Uterus (tissue), 3 donors: ENCODE measurements at regions not wholly inside any gene's neighbourhood (a gene's known extent, or its start where the extent isn't known, plus 50 kb on each side); places are given as distances from the start of the nearest gene placed in this dataset.

Experiments used
- DNase-seq, 2 donors: peaks; one replicate each; pipeline ENCODE4 v3.0.0-alpha.2; 2019 to 2020
- H3K27ac ChIP-seq, 2 donors: fragments of 200-600 bp; sonication (generic); 1 replicate in 1 of 2; 2 replicates in 1 of 2; pipeline ENCODE4 v1.5.1; 2016 to 2018
- H3K27me3 ChIP-seq, 2 donors: fragments of 200-600 bp; sonication (generic); one replicate each; pipeline ENCODE4 v1.5.1; 2018 to 2019; ENCODE audit warnings: control low read depth in 1 of 2
- H3K36me3 ChIP-seq, 2 donors: fragments of 200-600 bp; sonication (generic); one replicate each; pipeline ENCODE4 v1.5.1; 2019; ENCODE audit warnings: control low read depth in 1 of 2
- H3K4me1 ChIP-seq, 2 donors: fragments of 200-600 bp; sonication (generic); one replicate each; pipeline ENCODE4 v1.5.1; 2018 to 2019; ENCODE audit warnings: control low read depth in 1 of 2
- H3K4me3 ChIP-seq, 2 donors: fragments of 200-600 bp; sonication (generic); 1 replicate in 1 of 2; 2 replicates in 1 of 2; pipeline ENCODE4 v1.5.1; 2018 to 2019; ENCODE audit warnings: mild to moderate bottlenecking in 1 of 2
- H3K9me3 ChIP-seq, 2 donors: fragments of 200-600 bp; sonication (generic); one replicate each; pipeline ENCODE4 v1.5.1; 2019; ENCODE audit warnings: control low read depth in 1 of 2
- POLR2A ChIP-seq, 2 donors: fragments of 450-650 bp; IDR thresholded peaks; one replicate each; pipeline ENCODE4 v1.6.1; 2016; ENCODE audit warnings: antibody characterized with exemption in 2 of 2, mild to moderate bottlenecking in 1 of 2, moderate library complexity in 1 of 2
- intact Hi-C: fragments of 100-400 bp; cut with DNase I; formaldehyde crosslinking; loops from one replicate; pipeline ENCODE4 v1.15.1; 2023; ENCODE audit warnings: low total_unique reads
- TF ChIP-seq, protein P1 (sequence below), 4 experiments: fragments of 200-600 bp in 2 of 4; fragments of 450-650 bp in 2 of 4; sonication (generic) in 2 of 4; IDR thresholded peaks; one replicate each; pipeline ENCODE4 v1.5.1; 2016 to 2019; ENCODE audit warnings: antibody characterized with exemption in 4 of 4, mild to moderate bottlenecking in 2 of 4, moderate library complexity in 1 of 4
- donor health status: DM: yes; HTN: yes; CAD: no.

- H3K9me3 ChIP-seq, result no peaks in the 10 kb centered on the region
- DNase-seq, result no peak
- H3K4me3 ChIP-seq, result no peak overlapping the region
- no peaks in the 10 kb centered on the region for H3K27me3 ChIP-seq
- no peaks in the 10 kb centered on the region for H3K36me3 ChIP-seq
- no peak overlapping the region for H3K27ac ChIP-seq
- no peak for TF ChIP-seq POLR2A (IDR thresholded peaks at IDR 0.05)
- TF ChIP-seq, protein P1, sequence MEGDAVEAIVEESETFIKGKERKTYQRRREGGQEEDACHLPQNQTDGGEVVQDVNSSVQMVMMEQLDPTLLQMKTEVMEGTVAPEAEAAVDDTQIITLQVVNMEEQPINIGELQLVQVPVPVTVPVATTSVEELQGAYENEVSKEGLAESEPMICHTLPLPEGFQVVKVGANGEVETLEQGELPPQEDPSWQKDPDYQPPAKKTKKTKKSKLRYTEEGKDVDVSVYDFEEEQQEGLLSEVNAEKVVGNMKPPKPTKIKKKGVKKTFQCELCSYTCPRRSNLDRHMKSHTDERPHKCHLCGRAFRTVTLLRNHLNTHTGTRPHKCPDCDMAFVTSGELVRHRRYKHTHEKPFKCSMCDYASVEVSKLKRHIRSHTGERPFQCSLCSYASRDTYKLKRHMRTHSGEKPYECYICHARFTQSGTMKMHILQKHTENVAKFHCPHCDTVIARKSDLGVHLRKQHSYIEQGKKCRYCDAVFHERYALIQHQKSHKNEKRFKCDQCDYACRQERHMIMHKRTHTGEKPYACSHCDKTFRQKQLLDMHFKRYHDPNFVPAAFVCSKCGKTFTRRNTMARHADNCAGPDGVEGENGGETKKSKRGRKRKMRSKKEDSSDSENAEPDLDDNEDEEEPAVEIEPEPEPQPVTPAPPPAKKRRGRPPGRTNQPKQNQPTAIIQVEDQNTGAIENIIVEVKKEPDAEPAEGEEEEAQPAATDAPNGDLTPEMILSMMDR (IDR thresholded peaks at IDR 0.05), result no peak
- no peaks in the 10 kb centered on the region for H3K4me1 ChIP-seq
- intact Hi-C loops, result no loop called here
Measured at GRCh38 chr14:101129521-101130167, 226.1 kb upstream of the RTL1 start.

DNA sequence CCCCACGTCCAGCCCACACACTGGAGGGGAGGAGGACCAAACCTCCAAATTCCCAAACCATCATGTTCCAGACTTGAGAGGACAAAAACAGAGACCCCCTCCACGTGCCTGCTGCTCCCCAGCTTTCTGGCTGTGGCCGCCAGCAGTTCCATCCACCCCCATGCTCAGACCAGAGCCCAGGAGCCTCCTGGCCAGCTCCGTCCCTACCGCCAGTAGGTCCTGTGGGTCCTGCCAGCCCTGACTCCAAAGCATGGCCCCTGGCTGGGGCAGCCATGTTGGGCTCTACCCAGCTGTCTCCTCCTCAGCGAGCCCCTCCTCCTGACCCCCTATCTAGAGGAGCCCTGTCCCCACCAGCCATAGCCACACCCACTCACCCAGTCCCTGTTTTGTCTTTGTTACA lies 227.3 kb upstream of the RTL1 start:
- Histone ChIP-seq H3K9me3 (no peaks in the 10 kb centered on the region), H3K36me3 (no peaks in the 10 kb centered on the region), H3K27ac (no peak overlapping the region), H3K4me3 (no peak overlapping the region), H3K4me1 (no peaks in the 10 kb centered on the region), H3K27me3 (no peaks in the 10 kb centered on the region)
- intact Hi-C loops, result no loop called here
- TF ChIP-seq, protein P1 (IDR thresholded peaks at IDR 0.05), result no peak
- no peak for TF ChIP-seq POLR2A (IDR thresholded peaks at IDR 0.05)
- no peak for DNase-seq

DNA sequence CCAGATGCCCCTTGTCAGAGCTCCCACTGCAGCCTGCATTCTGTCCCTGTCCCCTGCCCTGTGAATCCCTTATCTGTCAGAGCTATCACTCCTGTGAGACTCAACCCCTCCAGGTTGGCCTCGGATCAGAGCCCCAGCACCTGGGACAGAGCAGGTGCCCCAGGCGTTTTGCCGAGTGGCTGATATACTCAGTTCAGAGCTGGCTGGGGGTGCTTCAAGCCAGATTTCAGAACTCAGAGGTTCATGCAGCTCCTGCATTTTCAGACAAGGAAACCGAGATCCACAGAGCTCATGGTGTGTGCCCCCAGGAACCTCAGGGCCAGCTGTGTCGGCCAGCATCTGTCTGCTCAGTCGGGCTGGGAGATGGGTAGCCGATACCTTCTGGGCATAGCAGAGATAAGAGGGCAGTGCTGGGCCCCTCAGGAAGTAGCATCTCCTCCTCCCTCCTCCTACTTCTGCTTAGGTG lies 228.0 kb upstream of the RTL1 start:
- Histone ChIP-seq H3K4me1 (no peaks in the 10 kb centered on the region), H3K4me3 (no peak overlapping the region), H3K9me3 (no peaks in the 10 kb centered on the region), H3K27ac (no peak overlapping the region), H3K36me3 (no peaks in the 10 kb centered on the region), H3K27me3 (no peaks in the 10 kb centered on the region)
- intact Hi-C loops, result no loop called here
- no peak for DNase-seq
- no peak for TF ChIP-seq POLR2A (IDR thresholded peaks at IDR 0.05)
- TF ChIP-seq, protein P1 (IDR thresholded peaks at IDR 0.05), result no peak

- Histone ChIP-seq H3K27ac (no peak overlapping the region), H3K4me1 (no peaks in the 10 kb centered on the region), H3K36me3 (no peaks in the 10 kb centered on the region), H3K4me3 (no peak overlapping the region), H3K9me3 (no peaks in the 10 kb centered on the region), H3K27me3 (no peaks in the 10 kb centered on the region)
- no peak for TF ChIP-seq POLR2A (IDR thresholded peaks at IDR 0.05)
- TF ChIP-seq, protein P1 (IDR thresholded peaks at IDR 0.05), result no peak
- no peak for DNase-seq
- intact Hi-C loops, result no loop called here
Measured at GRCh38 chr14:101132051-101132571, 228.6 kb upstream of the RTL1 start.

- Histone ChIP-seq H3K36me3 (no peaks in the 10 kb centered on the region), H3K9me3 (no peaks in the 10 kb centered on the region), H3K27ac (no peak overlapping the region), H3K4me3 (no peak overlapping the region), H3K27me3 (no peaks in the 10 kb centered on the region), H3K4me1 (no peaks in the 10 kb centered on the region)
- no peak for DNase-seq
- TF ChIP-seq, protein P1 (IDR thresholded peaks at IDR 0.05), result no peak
- TF ChIP-seq POLR2A (IDR thresholded peaks at IDR 0.05), result no peak
- intact Hi-C loops, result no loop called here
Measured at GRCh38 chr14:101132588-101132987, 229.1 kb upstream of the RTL1 start.
